Fibroblast of lung (primary cell): ENCODE measurements at regions not wholly inside any gene's neighbourhood (a gene's known extent, or its start where the extent isn't known, plus 50 kb on each side); places are given as distances from the start of the nearest gene placed in this dataset.

Source experiments
- EZH2 ChIP-seq: IDR thresholded peaks from 2 replicates; pipeline ENCODE4 v1.5.1; 2012; ENCODE audit warnings: low read length, control low read depth, mild to moderate bottlenecking; ENCODE audit errors: missing control alignments
- TF ChIP-seq, protein P1 (sequence below), 2 donors: IDR thresholded peaks in 1 of 2; conservative IDR thresholded peaks in 1 of 2; 1 replicate in 1 of 2; 2 replicates in 1 of 2; pipeline ENCODE4 v1.5.1; 2011 to 2012; ENCODE audit warnings: low read length in 2 of 2, control low read depth in 1 of 2, inconsistent platforms in 1 of 2, low read depth in 1 of 2, mild to moderate bottlenecking in 1 of 2

DNA sequence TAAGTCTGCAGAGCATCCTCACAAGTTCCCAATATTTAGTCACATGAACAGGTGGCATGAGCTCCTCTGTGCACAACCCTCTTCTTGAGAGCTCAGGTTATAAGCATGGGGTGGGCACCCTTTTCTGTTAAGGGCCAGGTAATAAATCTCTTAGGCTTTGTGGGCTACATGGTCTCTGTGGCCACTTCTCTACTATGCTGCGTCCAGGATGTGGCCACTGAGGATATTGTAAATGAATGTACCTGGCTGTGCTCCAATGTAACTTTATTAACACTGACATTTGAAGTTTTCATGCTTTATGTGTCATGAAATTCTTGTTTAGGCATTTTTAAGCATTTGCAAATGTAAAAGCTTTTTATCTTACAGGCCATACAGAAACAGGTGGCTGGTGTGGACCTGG, 116.8 kb upstream of the ST6GAL2 start:
- TF ChIP-seq, protein P1, sequence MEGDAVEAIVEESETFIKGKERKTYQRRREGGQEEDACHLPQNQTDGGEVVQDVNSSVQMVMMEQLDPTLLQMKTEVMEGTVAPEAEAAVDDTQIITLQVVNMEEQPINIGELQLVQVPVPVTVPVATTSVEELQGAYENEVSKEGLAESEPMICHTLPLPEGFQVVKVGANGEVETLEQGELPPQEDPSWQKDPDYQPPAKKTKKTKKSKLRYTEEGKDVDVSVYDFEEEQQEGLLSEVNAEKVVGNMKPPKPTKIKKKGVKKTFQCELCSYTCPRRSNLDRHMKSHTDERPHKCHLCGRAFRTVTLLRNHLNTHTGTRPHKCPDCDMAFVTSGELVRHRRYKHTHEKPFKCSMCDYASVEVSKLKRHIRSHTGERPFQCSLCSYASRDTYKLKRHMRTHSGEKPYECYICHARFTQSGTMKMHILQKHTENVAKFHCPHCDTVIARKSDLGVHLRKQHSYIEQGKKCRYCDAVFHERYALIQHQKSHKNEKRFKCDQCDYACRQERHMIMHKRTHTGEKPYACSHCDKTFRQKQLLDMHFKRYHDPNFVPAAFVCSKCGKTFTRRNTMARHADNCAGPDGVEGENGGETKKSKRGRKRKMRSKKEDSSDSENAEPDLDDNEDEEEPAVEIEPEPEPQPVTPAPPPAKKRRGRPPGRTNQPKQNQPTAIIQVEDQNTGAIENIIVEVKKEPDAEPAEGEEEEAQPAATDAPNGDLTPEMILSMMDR (conservative IDR thresholded peaks at IDR 0.05 in 1 of 2, IDR thresholded peaks at IDR 0.05 in 1 of 2; ENCODE audit: low read depth in 1 of 2, low read length in 2 of 2), result no peak
- no peak for TF ChIP-seq EZH2
